Stomach (tissue), 4 donors: ENCODE measurements at regions not wholly inside any gene's neighbourhood (a gene's known extent, or its start where the extent isn't known, plus 50 kb on each side); places are given as distances from the start of the nearest gene placed in this dataset.

Source experiments
- CTCF ChIP-seq, 7 experiments: fragments of 450-650 bp in 4 of 7; fragments of 200-600 bp in 3 of 7; sonication (generic) in 3 of 7; IDR thresholded peaks; one replicate each; pipeline ENCODE4 v1.5.1; 2016 to 2019; ENCODE audit warnings: antibody characterized with exemption in 7 of 7, control low read depth in 2 of 7, mild to moderate bottlenecking in 1 of 7
- EP300 ChIP-seq: sonication (generic); formaldehyde crosslinking; IDR thresholded peaks from one replicate; pipeline ENCODE4 v1.6.1; 2017; ENCODE audit warnings: antibody characterized with exemption
- POLR2A ChIP-seq, 4 donors: fragments of 450-650 bp; IDR thresholded peaks; one replicate each; pipeline ENCODE4 v1.6.1; 2016; ENCODE audit warnings: antibody characterized with exemption in 4 of 4, control low read depth in 2 of 4, mild to moderate bottlenecking in 1 of 4, moderate library complexity in 1 of 4
- POLR2AphosphoS5 ChIP-seq, 3 donors: sonication (generic); formaldehyde crosslinking; IDR thresholded peaks; one replicate each; pipeline ENCODE4 v1.6.1; 2016; ENCODE audit warnings: antibody characterized with exemption in 3 of 3

GRCh38 chrX:107542040-107542439 lies 86.3 kb upstream of the PRPS1 start:
- TF ChIP-seq CTCF (IDR thresholded peaks at IDR 0.05) (no peak), POLR2AphosphoS5 (IDR thresholded peaks at IDR 0.05) (no peak), EP300 (no peak), POLR2A (IDR thresholded peaks at IDR 0.05) (no peak)
